H9 (cell line): ENCODE measurements at regions not wholly inside any gene's neighbourhood (a gene's known extent, or its start where the extent isn't known, plus 50 kb on each side); places are given as distances from the start of the nearest gene placed in this dataset.
"Not testable (repeated sequence)": the region's sequence is repeated elsewhere in the genome, so short reads cannot be mapped to it uniquely, and the experiment has no call there.

Experiments
- DNase-seq: peaks from one replicate; pipeline ENCODE4 v3.0.0-alpha.2; 2017
- H2AFZ ChIP-seq: one replicate; pipeline ENCODE4 v1.6.1; 2013; ENCODE audit warnings: mild to moderate bottlenecking, low read length, control low read depth, moderate library complexity
- H2AK5ac ChIP-seq: 2 replicates; pipeline ENCODE4 v1.6.1; 2013; ENCODE audit warnings: low read length, control low read depth, mixed read lengths; ENCODE audit not compliant: insufficient read length
- H2BK120ac ChIP-seq: one replicate; pipeline ENCODE4 v1.6.1; 2013; ENCODE audit warnings: low read depth, mild to moderate bottlenecking, low read length, control low read depth, inconsistent platforms; ENCODE audit not compliant: poor library complexity, severe bottlenecking
- H2BK12ac ChIP-seq: 2 replicates; pipeline ENCODE4 v1.6.1; 2013; ENCODE audit warnings: low read length, control low read depth, mixed read lengths, low read depth; ENCODE audit not compliant: insufficient read length
- H2BK15ac ChIP-seq: 2 replicates; pipeline ENCODE4 v1.6.1; 2013; ENCODE audit warnings: low read depth, low read length, control low read depth
- H2BK20ac ChIP-seq: one replicate; pipeline ENCODE4 v1.6.1; 2013; ENCODE audit warnings: low read depth, mild to moderate bottlenecking, low read length, control low read depth, inconsistent platforms; ENCODE audit not compliant: poor library complexity, severe bottlenecking
- H2BK5ac ChIP-seq: 2 replicates; pipeline ENCODE4 v1.6.1; 2013; ENCODE audit warnings: low read length, control low read depth, mixed read lengths; ENCODE audit not compliant: insufficient read length
- H3K14ac ChIP-seq: 2 replicates; pipeline ENCODE4 v1.6.1; 2013; ENCODE audit warnings: low read length, control low read depth; ENCODE audit not compliant: insufficient read depth
- H3K18ac ChIP-seq: 2 replicates; pipeline ENCODE4 v1.6.1; 2013; ENCODE audit warnings: low read depth, mild to moderate bottlenecking, mixed read lengths, low read length, control low read depth; ENCODE audit not compliant: insufficient read length
- H3K23ac ChIP-seq: 2 replicates; pipeline ENCODE4 v1.6.1; 2013; ENCODE audit warnings: low read length, control low read depth, mixed read lengths, low read depth; ENCODE audit not compliant: insufficient read length
- H3K23me2 ChIP-seq: 2 replicates; pipeline ENCODE4 v1.6.1; 2013; ENCODE audit warnings: low read depth, mild to moderate bottlenecking, mixed read lengths, low read length, control low read depth; ENCODE audit not compliant: insufficient read length, poor library complexity, severe bottlenecking
- H3K27ac ChIP-seq: 2 replicates; pipeline ENCODE4 v1.5.1; 2013; ENCODE audit warnings: low read length, control low read depth, mixed read lengths, low read depth; ENCODE audit not compliant: insufficient read length
- H3K27me3 ChIP-seq: 2 replicates; pipeline ENCODE4 v1.6.1; 2013; ENCODE audit warnings: low read length, control low read depth, inconsistent platforms; ENCODE audit not compliant: insufficient read depth
- H3K4ac ChIP-seq: 2 replicates; pipeline ENCODE4 v1.6.1; 2013; ENCODE audit warnings: low read depth, mild to moderate bottlenecking, control low read depth, inconsistent platforms, low read length, moderate library complexity
- H3K4me1 ChIP-seq: 2 replicates; pipeline ENCODE4 v1.6.1; 2013; ENCODE audit warnings: low read length, control low read depth, inconsistent platforms; ENCODE audit not compliant: insufficient read depth
- H3K4me2 ChIP-seq: 2 replicates; pipeline ENCODE4 v1.6.1; 2013; ENCODE audit warnings: low read length, control low read depth, mixed read lengths; ENCODE audit not compliant: insufficient read length, insufficient read depth
- H3K56ac ChIP-seq: 2 replicates; pipeline ENCODE4 v1.6.1; 2013; ENCODE audit warnings: low read depth, mild to moderate bottlenecking, mixed read lengths, low read length, control low read depth; ENCODE audit not compliant: insufficient read length
- H3K79me1 ChIP-seq: 2 replicates; pipeline ENCODE4 v1.6.1; 2013; ENCODE audit warnings: low read depth, mild to moderate bottlenecking, moderate library complexity, low read length, control low read depth, inconsistent platforms; ENCODE audit not compliant: insufficient read depth, poor library complexity, severe bottlenecking
- H3K79me2 ChIP-seq: 2 replicates; pipeline ENCODE4 v1.6.1; 2013; ENCODE audit warnings: low read length, control low read depth, inconsistent platforms; ENCODE audit not compliant: insufficient read depth
- H3K9ac ChIP-seq: 2 replicates; pipeline ENCODE4 v1.6.1; 2013; ENCODE audit warnings: low read length, control low read depth, mixed read lengths; ENCODE audit not compliant: insufficient read length; ENCODE audit errors: extremely low read depth
- H3K9me3 ChIP-seq: one replicate; pipeline ENCODE4 v1.6.1; 2013; ENCODE audit warnings: low read depth, low read length, inconsistent platforms; ENCODE audit not compliant: control insufficient read depth
- H3T11ph ChIP-seq: one replicate; pipeline ENCODE4 v1.6.1; 2013; ENCODE audit warnings: mild to moderate bottlenecking, low read length, control low read depth, inconsistent platforms
- H4K20me1 ChIP-seq: one replicate; pipeline ENCODE4 v1.6.1; 2013; ENCODE audit not compliant: control insufficient read depth, insufficient read length, insufficient read depth
- H4K5ac ChIP-seq: 2 replicates; pipeline ENCODE4 v1.6.1; 2013; ENCODE audit warnings: low read depth, mild to moderate bottlenecking, mixed read lengths, low read length, control low read depth; ENCODE audit not compliant: insufficient read length
- H4K8ac ChIP-seq: replicated peaks from 2 replicates; pipeline ENCODE4 v1.6.1; 2013; ENCODE audit warnings: low read length, control low read depth, mixed read lengths, low read depth; ENCODE audit not compliant: insufficient read length
- H4K91ac ChIP-seq: 2 replicates; pipeline ENCODE4 v1.6.1; 2013; ENCODE audit warnings: low read depth, mild to moderate bottlenecking, moderate library complexity, mixed read lengths, low read length, control low read depth; ENCODE audit not compliant: insufficient read length
- H3K27ac Mint-ChIP-seq, 3 experiments: 2 replicates in 2 of 3; 3 replicates in 1 of 3; pipeline ENCODE4 v1.8.0; 2020 to 2021; ENCODE audit warnings: mixed read lengths in 3 of 3, mild to moderate bottlenecking in 1 of 3, moderate library complexity in 1 of 3
- H3K27me3 Mint-ChIP-seq: 2 replicates; pipeline ENCODE4 v1.8.0; 2021; ENCODE audit warnings: low read depth, mild to moderate bottlenecking, moderate library complexity, mixed read lengths
- H3K36me3 Mint-ChIP-seq, 3 experiments: 2 replicates in 2 of 3; 3 replicates in 1 of 3; pipeline ENCODE4 v1.8.0; 2020 to 2021; ENCODE audit warnings: low read depth in 3 of 3, mixed read lengths in 3 of 3; ENCODE audit not compliant: insufficient read depth in 1 of 3
- H3K4me1 Mint-ChIP-seq, 2 experiments: 2 replicates each; pipeline ENCODE4 v1.8.0; 2020; ENCODE audit warnings: mixed read lengths in 2 of 2
- H3K4me3 Mint-ChIP-seq, 2 experiments: 2 replicates in 1 of 2; 3 replicates in 1 of 2; pipeline ENCODE4 v1.8.0; 2020 to 2021; ENCODE audit warnings: mild to moderate bottlenecking in 2 of 2, mixed read lengths in 2 of 2, moderate library complexity in 1 of 2
- H3K9me3 Mint-ChIP-seq, 2 experiments: 2 replicates in 1 of 2; 3 replicates in 1 of 2; pipeline ENCODE4 v1.8.0; 2020; ENCODE audit warnings: mild to moderate bottlenecking in 2 of 2, mixed read lengths in 2 of 2, moderate library complexity in 1 of 2
- WGBS: extraction: QIAGEN DNeasy Blood & Tissue Kit; methylation state at CpG from one replicate; pipeline ENCODE4 v1.1.7; 2013; ENCODE audit warnings: missing lambda C conversion rate, low lambda C conversion rate, mixed read lengths; ENCODE audit not compliant: insufficient read length; ENCODE audit errors: extremely low coverage; 5-methylcytosine and 5-hydroxymethylcytosine counted together

DNA sequence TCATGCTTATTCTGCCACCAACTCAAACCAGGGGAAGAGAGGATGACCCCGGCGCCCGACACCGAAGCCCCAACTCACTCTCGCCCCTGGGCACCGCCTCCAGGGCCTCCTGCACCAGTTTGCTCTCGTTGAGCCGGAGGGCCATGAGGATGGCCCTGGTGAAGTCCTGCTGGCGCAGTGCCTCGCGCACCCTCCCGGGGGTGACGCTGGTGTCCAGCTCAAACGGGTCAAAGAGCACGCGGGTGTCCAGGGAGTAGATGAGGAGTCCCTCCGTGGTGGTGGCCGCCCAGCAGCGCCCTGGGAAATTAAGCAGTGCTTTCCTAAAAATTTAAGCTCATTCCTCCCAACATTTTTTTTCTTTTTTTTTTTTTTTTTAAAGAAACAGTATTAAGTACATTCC, 5387.6 kb upstream of the TPTE start:
- H3K79me1 ChIP-seq, H3T11ph ChIP-seq, H3K9ac ChIP-seq, DNase-seq, H3K23me2 ChIP-seq, H4K8ac ChIP-seq, H2BK12ac ChIP-seq, H3K4ac ChIP-seq, H3K27me3 Mint-ChIP-seq, H2BK5ac ChIP-seq, H4K20me1 ChIP-seq, H2BK15ac ChIP-seq, H3K9me3 ChIP-seq, H3K36me3 Mint-ChIP-seq, H3K9me3 Mint-ChIP-seq, H3K23ac ChIP-seq, H3K4me1 ChIP-seq, H3K18ac ChIP-seq, H2BK20ac ChIP-seq, H4K5ac ChIP-seq, H3K14ac ChIP-seq, H3K27ac Mint-ChIP-seq, H2AK5ac ChIP-seq, H2AFZ ChIP-seq, H3K4me3 Mint-ChIP-seq, H3K79me2 ChIP-seq, H3K56ac ChIP-seq, H3K27ac ChIP-seq, H3K4me2 ChIP-seq, H3K4me1 Mint-ChIP-seq, H3K27me3 ChIP-seq, H2BK120ac ChIP-seq, H4K91ac ChIP-seq: not testable (repeated sequence)
- WGBS: no CpG with 5 or more reads among the region's 19 CpGs

DNA sequence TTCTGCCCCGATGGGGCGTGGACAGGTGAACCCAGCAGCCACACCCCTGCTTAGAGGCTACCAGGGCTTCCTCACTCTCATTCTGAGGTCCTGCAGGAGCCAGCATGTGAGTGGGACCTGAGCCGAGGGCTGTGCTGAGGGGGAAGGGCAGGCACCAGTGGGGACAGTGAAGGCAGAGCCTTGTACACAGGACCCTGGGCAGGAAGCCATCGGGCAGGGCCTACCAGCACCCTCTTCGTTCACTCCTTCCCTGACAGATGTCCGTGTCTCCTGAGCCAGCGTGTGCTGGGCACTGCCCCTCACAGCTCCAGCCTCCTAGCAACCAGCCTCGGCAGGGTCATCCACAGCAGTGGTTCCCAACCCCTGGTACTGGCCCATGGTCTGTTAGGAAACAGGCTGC, 5385.0 kb upstream of the TPTE start:
- not testable (repeated sequence) for H3K36me3 Mint-ChIP-seq, H2BK15ac ChIP-seq, H3K27me3 Mint-ChIP-seq, H3K56ac ChIP-seq, H3K9ac ChIP-seq, H3K4me1 ChIP-seq, H3K4me3 Mint-ChIP-seq, H3K27me3 ChIP-seq, H2AFZ ChIP-seq, H2BK20ac ChIP-seq, H3K79me2 ChIP-seq, H3K9me3 Mint-ChIP-seq, H4K5ac ChIP-seq, DNase-seq, H4K91ac ChIP-seq, H3T11ph ChIP-seq, H2BK120ac ChIP-seq, H3K4me2 ChIP-seq, H4K8ac ChIP-seq, H3K14ac ChIP-seq, H3K27ac ChIP-seq, H2AK5ac ChIP-seq, H2BK5ac ChIP-seq, H2BK12ac ChIP-seq, H4K20me1 ChIP-seq, H3K23me2 ChIP-seq, H3K9me3 ChIP-seq, H3K4me1 Mint-ChIP-seq, H3K23ac ChIP-seq, H3K27ac Mint-ChIP-seq, H3K18ac ChIP-seq, H3K4ac ChIP-seq, H3K79me1 ChIP-seq
- WGBS: no CpG with 5 or more reads among the region's 8 CpGs

DNA sequence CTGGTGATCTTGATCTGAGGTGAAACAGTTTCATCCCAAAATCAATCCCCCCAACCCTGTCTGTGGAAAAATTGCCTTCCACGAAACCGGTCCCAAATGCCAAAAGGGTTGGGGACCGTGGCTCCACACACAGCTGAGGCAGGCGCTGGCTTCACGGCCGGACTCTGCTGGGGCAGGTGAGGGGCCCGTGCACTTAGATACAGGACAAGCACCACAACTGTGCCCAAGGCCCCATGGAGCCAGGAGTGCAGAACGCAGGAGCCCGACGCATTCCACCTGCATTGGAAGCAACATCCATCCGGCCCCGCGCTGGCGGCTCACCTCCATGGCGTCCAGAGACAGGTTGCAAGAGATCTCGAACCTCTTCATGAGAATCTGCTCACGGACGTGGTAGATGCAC, 5384.4 kb upstream of the TPTE start:
- H3K23me2 ChIP-seq, H2BK12ac ChIP-seq, H3K27me3 Mint-ChIP-seq, H4K5ac ChIP-seq, H3K4me2 ChIP-seq, H3K79me2 ChIP-seq, H3K27ac Mint-ChIP-seq, DNase-seq, H3K9me3 ChIP-seq, H3K79me1 ChIP-seq, H4K8ac ChIP-seq, H3K4me1 Mint-ChIP-seq, H2AFZ ChIP-seq, H2BK20ac ChIP-seq, H3K27ac ChIP-seq, H3T11ph ChIP-seq, H3K9me3 Mint-ChIP-seq, H3K14ac ChIP-seq, H3K4me3 Mint-ChIP-seq, H2BK120ac ChIP-seq, H2BK5ac ChIP-seq, H3K4ac ChIP-seq, H2BK15ac ChIP-seq, H4K20me1 ChIP-seq, H3K56ac ChIP-seq, H2AK5ac ChIP-seq, H3K9ac ChIP-seq, H3K23ac ChIP-seq, H3K18ac ChIP-seq, H3K27me3 ChIP-seq, H4K91ac ChIP-seq, H3K4me1 ChIP-seq, H3K36me3 Mint-ChIP-seq: not testable (repeated sequence)
- no CpG with 5 or more reads among the region's 18 CpGs for WGBS
